Fibroblast of gingiva (primary cell): ENCODE measurements at regions not wholly inside any gene's neighbourhood (a gene's known extent, or its start where the extent isn't known, plus 50 kb on each side); places are given as distances from the start of the nearest gene placed in this dataset.

Experiments
- DNase-seq: peaks from one replicate; pipeline ENCODE4 v3.0.0-alpha.2; 2011; ENCODE audit warnings: low read depth

DNA sequence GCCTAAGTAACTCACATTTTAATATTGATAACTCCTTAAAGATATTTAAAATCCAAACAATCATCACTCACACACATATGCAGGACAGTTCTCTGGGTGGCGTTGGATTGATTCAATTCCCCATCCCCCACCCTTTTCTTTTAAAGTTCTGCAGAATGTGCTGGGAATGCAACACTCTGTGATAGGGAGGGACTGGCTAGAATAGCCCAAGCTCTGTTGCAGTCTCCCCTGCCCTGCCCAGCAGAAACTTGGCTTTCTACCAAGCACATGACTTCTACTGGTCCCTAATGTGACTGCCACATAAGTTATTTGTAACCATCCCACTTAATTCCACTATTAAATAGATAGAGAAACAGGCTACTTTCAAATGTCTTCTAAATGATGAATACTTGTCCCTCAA lies 55.2 kb downstream of the TWIST1 start:
- DNase-seq: no peak

DNA sequence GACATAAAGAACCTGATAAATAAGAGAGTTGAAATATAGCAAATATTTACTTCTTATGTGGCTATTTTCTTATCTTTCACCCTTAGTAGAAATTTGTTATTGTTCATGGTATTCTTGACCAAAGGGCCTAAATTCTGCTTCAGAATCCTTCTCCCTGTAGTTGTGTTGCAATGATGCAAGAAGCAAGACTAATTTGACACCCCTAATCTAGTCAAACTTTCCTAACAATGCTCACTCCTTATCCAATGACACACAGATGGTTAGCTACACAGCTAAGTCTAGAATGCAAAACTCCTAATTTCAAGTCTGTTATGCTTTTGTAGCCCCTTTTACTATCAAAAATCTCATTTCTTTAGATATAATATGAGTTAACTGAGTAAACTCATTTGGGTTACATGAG lies 56.1 kb downstream of the TWIST1 start:
- peak; percentile 46 for DNase-seq

DNA sequence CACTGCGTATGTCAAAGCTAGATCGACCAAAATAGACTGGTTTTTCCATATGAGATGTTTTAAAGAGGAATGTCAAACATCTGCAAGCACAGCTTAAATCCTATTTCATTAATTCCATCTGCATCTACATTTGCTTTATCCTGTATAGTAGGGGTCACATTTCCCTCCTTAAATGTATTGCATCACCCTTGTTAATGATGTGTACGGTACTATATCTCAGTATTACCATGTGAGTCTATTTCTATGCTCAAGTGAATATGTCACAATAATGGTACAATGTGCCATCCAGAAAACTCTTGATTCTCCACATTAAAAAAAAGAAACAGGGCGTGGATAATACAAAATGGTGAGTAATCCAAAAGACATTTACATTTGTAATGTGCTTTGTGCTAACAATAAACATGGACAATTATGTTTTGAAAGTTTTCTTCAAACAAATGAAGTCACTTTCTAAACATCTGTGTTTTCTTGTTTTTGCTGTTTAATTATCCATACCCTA lies 56.6 kb downstream of the TWIST1 start:
- DNase-seq: peak; percentile 91

DNA sequence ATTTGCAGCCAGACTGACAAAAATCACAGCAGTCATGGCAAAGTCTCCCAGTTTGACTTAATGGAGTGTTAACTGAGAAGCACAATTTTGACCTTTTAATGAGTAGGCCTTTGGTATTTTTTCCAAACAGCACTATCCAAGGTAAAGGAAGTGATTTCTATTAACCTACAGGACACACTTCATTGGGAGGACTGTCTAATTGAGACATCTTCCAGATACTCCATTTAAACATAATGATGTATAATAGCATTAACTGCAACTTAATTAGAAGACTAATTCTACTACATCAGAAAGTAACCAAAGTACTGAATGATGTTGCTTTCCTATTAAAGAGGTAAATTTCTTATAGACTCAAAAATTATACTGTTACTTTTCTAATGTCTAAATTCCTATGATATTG lies 61.1 kb downstream of the TWIST1 start:
- DNase-seq: no peak
